Brain microvascular endothelial cell (primary cell): ENCODE measurements at regions not wholly inside any gene's neighbourhood (a gene's known extent, or its start where the extent isn't known, plus 50 kb on each side); places are given as distances from the start of the nearest gene placed in this dataset.

Source experiments
- DNase-seq: peaks from one replicate; pipeline ENCODE4 v3.0.0-alpha.2; 2020
- H3K27ac ChIP-seq: fragments of 250-450 bp; sonication (Bioruptor Pico); 2 replicates; pipeline ENCODE4 v1.5.1; 2020; ENCODE audit warnings: mild to moderate bottlenecking, moderate library complexity
- H3K27me3 ChIP-seq: fragments of 250-450 bp; sonication (Bioruptor Pico); replicated peaks from 2 replicates; pipeline ENCODE4 v1.5.1; 2020; ENCODE audit warnings: mild to moderate bottlenecking
- H3K36me3 ChIP-seq: fragments of 250-450 bp; sonication (Bioruptor Pico); replicated peaks from 2 replicates; pipeline ENCODE4 v1.5.1; 2020; ENCODE audit warnings: mild to moderate bottlenecking
- H3K4me3 ChIP-seq: 2 replicates; pipeline ENCODE4 v1.5.1; 2011; ENCODE audit warnings: low read depth, mild to moderate bottlenecking, control low read depth, low read length, moderate library complexity
- in situ Hi-C: cut with HindIII; loops from 2 replicates; pipeline ENCODE4 v1.10.0; 2017; ENCODE audit warnings: low sequenced_read_pairs, low pct_ligation_motif_present
- TF ChIP-seq, protein P1 (sequence below): IDR thresholded peaks from 2 replicates; pipeline ENCODE4 v1.5.1; 2011; ENCODE audit warnings: low read depth, mild to moderate bottlenecking, moderate library complexity, low read length, control low read depth, inconsistent platforms; ENCODE audit errors: missing control alignments

DNA sequence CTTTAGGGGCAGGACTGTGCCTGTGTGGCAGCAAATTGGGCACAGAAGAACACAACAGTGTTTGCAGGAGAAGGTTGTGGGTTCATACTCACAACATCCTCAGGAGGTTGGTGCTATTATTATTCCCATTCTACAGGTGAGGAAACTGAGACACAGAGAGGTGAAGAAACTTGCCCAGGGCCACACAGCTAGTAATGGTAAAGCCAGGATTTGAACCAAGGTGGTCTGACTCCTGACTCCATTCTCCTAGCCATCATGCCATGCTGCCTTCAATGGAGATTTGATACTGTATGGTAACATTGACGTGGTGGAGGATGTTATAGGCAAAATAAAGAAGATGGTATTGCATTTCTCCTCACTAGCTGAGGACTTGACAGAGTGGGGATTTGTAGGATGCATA is 334.2 kb downstream of the RPS6KC1 start:
- DNase-seq, result no peak
- no peaks in the 10 kb centered on the region for H3K27me3 ChIP-seq
- no peaks in the 10 kb centered on the region for H3K36me3 ChIP-seq
- no peak overlapping the region for H3K27ac ChIP-seq
- in situ Hi-C loops, result no loop called here
- H3K4me3 ChIP-seq, result no peak overlapping the region
- TF ChIP-seq, protein P1, sequence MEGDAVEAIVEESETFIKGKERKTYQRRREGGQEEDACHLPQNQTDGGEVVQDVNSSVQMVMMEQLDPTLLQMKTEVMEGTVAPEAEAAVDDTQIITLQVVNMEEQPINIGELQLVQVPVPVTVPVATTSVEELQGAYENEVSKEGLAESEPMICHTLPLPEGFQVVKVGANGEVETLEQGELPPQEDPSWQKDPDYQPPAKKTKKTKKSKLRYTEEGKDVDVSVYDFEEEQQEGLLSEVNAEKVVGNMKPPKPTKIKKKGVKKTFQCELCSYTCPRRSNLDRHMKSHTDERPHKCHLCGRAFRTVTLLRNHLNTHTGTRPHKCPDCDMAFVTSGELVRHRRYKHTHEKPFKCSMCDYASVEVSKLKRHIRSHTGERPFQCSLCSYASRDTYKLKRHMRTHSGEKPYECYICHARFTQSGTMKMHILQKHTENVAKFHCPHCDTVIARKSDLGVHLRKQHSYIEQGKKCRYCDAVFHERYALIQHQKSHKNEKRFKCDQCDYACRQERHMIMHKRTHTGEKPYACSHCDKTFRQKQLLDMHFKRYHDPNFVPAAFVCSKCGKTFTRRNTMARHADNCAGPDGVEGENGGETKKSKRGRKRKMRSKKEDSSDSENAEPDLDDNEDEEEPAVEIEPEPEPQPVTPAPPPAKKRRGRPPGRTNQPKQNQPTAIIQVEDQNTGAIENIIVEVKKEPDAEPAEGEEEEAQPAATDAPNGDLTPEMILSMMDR, result no peak

DNA sequence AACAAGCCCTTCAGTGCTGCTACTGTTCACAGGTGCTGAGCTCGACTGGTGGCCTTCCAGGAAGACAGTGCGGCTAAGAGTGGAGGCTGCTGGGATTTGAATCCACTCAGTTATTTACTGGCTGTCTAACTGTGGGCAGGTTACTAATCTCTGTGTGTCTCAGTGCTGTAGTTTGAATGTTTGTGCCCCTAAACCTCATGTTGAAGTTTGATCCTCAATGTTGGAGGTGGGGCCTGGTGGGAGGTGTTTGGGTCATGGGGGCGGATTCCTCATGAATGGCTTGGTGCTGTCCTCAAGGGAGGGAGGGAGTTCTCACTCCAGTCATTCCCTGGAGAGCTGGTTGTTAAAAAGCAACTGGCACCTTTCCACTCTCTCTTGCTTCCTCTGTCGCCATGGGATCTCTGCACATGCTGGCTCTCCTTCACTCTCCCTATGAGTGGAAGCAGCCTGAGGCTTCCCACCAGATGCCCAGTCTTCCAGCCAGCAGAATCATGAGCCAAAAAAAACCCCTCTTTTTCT is 334.8 kb downstream of the RPS6KC1 start:
- Histone ChIP-seq H3K4me3 (no peak overlapping the region), H3K36me3 (no peaks in the 10 kb centered on the region), H3K27me3 (no peaks in the 10 kb centered on the region), H3K27ac (no peak overlapping the region)
- TF ChIP-seq, protein P1, result no peak
- in situ Hi-C loops, result no loop called here
- no peak for DNase-seq

DNA sequence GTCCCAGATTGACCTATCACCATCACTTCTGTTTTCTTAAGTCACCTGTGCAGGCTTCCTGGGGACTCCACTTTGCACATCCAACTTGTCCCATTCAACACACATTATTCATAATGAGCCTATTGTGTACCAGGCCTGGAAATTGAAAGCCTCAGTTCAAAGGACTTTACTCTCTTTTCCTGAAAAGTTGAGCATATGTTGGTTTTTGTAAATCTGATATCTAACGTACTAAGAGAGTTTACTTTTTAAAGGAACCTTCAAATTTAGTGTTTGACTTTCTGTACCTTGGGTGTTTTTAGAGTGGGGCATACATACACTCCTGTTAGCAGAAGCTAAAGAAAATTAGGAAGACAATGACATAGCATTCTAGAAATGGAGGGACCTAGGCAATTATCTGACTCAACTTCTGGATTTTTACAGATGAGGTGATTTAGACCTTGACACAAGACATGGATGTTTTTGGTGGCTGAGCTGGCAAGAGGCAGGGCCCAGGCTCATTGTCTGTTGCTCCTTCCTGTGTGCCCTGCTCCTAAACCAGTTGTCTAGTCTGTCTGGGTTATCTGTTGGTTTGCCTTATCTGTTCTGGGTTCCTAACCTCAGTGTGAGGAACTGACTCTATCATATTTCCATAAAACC is 336.5 kb downstream of the RPS6KC1 start:
- TF ChIP-seq, protein P1, result no peak
- H3K27me3 ChIP-seq, result no peaks in the 10 kb centered on the region
- in situ Hi-C loops, result no loop called here
- H3K27ac ChIP-seq, result no peak overlapping the region
- DNase-seq, result no peak
- H3K36me3 ChIP-seq, result no peaks in the 10 kb centered on the region
- H3K4me3 ChIP-seq, result no peak overlapping the region

DNA sequence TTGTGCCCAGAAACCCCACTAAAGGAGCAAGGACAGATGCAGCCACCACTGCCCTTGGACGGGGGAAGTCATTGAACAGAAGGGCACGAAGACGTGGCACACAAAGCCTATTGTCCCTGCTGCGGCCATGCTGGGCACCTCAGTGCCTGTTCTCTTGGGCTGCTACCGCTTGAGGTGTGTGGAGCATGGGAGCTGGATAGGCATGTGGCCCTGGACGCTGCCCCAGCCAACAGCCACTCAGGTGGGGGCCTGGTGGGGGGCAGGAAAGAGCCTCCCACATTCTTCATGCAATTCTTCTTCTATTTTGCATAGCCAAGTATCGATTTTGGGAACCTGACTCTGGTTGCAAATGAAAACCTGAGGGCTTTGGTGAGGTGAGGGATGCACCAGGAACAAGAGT is 337.2 kb downstream of the RPS6KC1 start:
- H3K27me3 ChIP-seq, result no peaks in the 10 kb centered on the region
- no peak for DNase-seq
- H3K27ac ChIP-seq, result no peak overlapping the region
- no peaks in the 10 kb centered on the region for H3K36me3 ChIP-seq
- in situ Hi-C loops, result no loop called here
- H3K4me3 ChIP-seq, result no peak overlapping the region
- TF ChIP-seq, protein P1, result no peak

DNA sequence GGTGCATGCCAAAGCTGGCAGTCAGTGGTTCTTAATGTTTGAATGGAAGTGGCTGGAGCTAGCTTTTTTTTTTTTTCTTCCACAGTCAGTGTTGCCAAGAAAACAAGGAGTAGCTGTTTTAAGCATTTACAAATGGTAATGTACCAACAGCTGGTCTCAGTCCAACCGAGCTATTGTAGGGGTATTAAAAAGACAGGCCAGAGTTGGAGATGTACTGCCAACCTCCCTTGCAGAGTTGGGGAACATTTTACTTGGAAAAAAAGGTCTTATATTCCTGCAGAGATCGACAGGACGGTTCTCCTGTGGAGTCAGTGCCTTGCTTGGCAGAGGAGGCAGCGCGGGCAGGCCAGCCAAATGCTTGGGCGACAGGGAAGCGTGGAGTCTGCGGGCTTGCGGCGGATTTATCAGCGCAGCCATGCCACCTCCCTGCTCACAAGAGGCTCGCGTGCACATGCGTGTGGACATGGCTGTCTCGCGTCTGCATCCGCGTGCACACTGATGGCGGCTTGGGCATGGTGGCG is 338.1 kb downstream of the RPS6KC1 start:
- Histone ChIP-seq H3K27ac (no peak overlapping the region), H3K36me3 (no peaks in the 10 kb centered on the region), H3K27me3 (no peaks in the 10 kb centered on the region), H3K4me3 (no peak overlapping the region)
- in situ Hi-C loops, result no loop called here
- no peak for DNase-seq
- TF ChIP-seq, protein P1, result no peak

DNA sequence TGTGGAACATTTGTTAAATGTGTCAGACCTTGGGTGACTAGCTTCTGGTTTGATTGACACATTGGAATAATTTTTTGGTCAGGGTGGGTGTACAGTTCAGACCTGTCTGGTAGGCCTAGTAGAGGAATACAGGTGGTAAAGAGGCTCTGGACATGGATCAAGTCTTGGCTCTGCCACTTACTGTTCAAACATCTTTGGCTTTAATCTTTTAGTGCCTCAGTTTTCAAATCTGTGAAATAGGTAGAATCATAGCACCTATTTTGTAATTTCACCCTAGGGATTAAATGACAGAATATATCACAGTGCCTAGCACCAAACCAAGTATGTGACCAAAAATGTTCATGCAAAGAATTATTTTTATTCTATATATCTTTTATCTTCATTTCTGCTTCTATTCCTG is 340.4 kb downstream of the RPS6KC1 start:
- H3K36me3 ChIP-seq, result no peaks in the 10 kb centered on the region
- H3K4me3 ChIP-seq, result no peak overlapping the region
- no peak for DNase-seq
- H3K27me3 ChIP-seq, result no peaks in the 10 kb centered on the region
- no peak overlapping the region for H3K27ac ChIP-seq
- in situ Hi-C loops, result no loop called here
- TF ChIP-seq, protein P1, result no peak
